Anterior cingulate cortex (tissue), 58 donors: ENCODE measurements at regions not wholly inside any gene's neighbourhood (a gene's known extent, or its start where the extent isn't known, plus 50 kb on each side); places are given as distances from the start of the nearest gene placed in this dataset.

Source experiments
- DNase-seq, 58 donors: peaks; one replicate each; lab custom pipeline; 2025; lab: John Stamatoyannopoulos, UW

DNA sequence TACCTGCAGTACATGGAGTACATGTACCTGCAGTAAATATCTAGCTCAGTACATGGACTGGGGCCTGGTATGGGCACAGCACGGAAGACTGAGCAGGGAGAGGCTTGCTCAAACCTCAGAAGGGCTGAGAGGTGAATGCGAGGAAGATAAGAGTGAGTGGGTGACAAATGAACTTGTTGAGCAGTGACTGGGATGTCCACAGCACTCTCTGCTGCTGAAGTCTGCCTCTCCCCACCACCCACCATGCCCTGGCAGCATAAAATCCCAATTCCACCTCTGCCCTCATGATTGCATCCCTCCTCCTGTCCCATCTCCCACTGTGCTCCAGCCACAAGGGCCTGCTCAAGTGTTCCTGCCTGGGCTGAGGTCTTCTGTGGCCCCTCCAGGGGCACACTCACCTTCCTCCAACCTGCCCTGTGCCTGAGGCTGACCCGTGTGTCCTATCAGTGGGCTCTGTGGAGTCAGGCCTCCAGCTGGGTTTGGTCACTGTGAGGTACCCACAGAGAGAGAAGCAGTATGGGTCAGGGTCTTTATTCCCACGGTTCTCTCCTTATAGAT is 114.2 kb downstream of the FOXD2 start:
- no peak for DNase-seq

DNA sequence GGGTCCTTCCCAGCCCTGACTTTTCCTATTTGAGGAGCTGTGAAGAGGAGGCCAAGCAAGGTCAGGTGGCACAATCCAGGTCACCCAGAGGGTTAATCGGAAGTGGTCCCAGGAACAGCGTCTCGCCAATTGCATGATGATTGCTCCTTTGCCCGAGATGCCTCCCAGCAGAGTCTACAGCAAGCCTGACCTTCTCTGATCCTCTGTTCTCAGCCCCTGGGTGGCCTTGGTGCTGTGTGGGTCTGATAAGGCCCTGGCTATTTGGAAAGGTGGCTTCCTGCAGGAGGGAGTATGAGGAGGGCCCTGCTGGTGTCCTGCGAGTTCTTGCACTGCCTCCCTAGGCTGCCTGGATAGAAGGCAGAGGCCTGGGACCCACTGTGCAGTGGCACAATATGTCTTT is 116.2 kb downstream of the FOXD2 start:
- no peak for DNase-seq

DNA sequence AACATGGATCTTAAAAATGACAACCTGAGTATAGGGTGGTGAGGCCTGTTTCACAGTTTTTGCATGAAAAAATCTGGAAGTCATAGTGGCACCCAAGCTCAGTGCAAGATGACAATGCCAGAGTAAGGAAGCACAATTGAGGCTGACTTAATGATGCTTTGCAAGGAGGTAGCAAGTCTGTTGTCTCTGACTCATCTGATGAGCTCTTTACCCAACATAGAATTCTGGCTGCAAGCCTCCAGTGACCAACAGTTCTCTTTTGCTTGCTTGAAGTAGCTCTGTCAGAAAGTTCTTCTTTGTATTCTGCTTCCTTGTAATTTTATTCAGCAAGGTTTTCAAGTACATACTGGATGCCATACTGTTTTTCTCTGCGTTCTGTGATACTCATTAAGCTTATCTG is 117.1 kb downstream of the FOXD2 start:
- no peak for DNase-seq

DNA sequence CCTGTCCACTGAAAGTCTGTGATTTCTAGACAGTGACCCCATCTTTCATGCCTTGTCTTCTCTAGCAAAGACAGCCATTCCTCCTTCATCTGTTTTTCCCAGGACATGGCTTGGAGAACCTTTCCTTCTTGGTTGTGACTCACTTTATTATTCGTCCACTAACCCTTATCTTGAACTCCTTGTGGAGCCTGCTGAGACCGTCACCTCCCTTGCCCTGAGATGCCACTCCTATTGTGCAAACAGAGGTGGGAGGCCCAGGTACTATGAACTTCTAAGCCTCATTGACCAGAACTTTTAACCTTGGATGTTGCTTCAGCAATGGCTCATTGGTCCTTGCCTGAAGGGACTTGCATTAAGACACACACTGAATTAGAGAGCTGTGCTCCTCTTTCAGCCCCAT is 117.5 kb downstream of the FOXD2 start:
- DNase-seq: no peak

DNA sequence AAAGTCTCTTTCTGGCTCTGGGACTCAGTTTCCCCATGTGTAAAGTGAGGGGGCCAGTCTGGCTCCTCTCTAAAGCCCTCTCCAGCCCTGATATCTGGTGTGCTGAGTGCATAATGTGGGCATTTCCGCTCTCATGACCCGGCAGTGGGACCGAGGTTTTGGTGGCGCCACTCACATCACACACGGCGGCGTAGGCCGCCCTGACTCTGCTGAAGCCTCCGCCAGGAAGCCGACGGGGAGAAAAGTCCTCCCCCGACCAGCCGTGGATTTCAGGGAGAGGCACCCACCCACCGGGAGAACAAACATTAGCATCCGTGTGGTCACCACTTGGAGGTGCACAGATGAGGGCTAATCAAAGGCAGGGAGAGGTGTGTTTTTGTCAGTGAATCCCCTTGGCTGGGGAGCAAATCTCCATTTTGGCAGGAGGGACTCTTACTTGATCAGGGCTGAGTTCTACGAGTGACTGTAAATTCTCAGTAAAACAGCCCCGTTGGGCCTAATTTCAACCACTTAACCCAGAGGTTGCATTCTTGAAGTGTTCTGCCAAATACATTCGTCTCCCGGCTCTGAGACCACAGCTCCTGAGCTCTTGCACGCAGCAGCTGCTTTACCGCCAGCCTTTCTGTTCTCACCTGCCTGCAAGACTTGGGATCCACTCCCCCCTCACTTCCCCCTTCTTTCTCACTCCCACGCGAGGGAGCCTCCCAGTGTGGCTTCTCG is 118.2 kb downstream of the FOXD2 start:
- no peak for DNase-seq

DNA sequence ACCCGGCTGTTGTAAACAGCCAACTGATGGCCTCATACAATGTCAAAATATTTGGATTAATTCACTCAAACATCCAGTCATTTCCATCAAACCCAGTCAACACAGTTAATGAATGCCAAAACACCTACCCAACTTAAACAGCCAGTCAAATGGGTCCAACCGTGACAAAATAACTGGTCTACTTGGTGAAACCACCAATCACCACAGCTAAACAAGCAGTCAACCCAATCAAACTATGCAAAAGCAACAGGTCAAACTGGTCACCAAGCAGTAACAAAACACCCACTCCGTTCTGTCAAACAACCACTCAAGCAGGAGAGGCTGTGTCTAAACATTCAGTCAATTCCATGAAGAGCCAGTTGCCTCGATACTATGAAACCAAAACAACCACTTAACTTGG is 119.2 kb downstream of the FOXD2 start:
- no peak for DNase-seq

DNA sequence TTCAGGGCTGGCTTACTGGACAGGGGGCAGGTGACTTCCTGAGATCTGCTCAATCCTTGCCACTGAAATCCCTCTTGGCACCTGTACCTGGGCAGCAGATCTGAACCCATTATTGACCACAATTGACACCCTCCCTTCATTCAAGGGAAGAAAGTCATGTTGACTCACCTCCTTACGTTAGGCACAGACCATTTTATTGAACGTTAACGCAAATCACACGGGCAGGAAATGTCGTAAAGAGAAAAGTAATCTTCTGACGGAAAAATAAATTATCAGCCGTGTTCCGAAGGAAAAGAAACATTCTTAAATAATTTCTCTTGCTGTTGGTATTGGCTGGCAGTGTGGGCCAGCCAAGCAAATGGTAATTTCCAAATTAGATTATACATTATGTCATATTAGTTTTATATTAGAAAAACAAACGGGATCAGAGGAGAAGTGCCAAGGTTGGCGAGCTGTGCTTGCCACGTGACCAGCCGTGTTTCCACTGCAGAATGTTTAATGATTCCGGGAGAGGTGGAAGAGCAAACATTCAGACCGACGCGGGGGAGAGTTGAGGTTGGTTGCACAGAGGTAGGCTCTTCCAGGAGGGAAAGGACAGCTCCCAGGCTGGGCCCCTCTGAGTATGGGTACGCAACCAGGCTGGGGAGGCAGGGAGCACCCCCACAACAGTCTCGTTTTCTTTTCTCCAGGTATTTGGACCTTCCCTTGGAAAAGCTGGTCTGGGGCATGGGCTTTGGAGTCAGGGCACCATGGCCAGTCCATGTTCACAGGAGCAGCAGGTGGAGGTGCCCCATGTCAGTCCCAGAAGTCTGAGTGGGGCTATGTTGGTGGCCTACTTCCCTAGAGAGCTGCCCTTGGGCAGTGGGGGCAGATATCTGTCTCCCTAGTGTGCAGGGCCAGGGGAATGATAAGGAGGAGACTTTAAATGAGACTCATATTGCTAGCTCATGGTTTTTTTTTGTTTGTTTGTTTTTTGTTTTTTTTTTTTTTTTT is 121.1 kb downstream of the FOXD2 start:
- no peak for DNase-seq

DNA sequence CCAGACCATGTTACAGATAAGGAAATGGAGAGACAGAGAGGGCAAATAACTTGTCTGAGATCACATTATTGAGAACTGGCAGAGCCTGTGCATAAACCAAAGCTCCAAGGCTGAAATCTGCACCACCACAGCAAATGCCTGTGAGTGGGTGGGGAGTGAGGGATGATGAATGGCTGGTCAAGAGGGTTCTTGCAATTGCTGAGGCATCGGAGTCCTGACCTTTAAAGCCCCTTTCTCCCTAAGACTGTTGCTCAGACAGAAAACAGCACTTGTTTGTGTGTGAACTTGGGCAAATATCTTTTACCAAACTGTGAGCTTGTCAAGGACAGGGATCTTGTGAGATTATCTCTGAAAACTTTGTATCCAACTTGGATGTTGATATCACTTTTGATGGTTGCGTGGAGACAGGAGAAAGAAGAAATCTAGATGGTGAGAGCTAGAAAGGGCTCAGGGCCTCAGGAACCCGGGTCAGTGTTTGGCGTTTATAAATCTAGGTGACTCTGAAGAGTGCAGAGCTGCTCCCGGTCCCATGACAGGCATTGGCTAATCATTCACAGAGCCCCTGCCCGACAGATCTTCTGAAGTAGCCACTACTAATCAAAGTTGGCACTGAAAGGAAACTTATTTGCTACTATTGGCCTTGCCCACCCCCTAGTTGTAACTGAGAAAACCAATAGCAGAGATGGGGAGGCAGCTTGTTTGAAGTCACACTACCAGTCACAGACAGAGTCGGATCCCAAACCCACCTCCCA is 122.3 kb downstream of the FOXD2 start:
- DNase-seq: no peak

DNA sequence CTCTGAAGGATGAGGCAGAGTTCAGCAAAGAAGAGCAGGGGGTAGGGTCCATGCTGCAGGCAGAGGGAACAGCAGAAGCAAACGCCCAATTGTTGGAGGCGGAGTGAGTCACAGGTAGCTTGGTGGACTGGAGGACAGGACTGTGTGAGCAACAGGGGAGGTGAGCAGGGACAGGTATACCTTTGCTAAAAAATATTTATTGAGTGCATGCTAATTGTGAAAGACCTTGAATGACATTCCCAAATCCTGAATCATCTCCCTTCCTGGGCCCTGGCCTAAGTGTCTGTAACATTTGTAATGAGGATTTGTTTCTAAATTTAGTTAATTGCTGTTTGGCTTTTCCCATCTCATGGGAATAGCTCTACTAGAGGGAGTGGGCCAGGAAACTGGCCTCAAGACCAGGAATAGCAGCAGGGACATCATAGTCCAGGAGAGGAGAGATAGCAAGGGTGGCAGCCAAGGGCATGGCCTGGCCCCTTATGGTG is 123.7 kb downstream of the FOXD2 start:
- DNase-seq: no peak

DNA sequence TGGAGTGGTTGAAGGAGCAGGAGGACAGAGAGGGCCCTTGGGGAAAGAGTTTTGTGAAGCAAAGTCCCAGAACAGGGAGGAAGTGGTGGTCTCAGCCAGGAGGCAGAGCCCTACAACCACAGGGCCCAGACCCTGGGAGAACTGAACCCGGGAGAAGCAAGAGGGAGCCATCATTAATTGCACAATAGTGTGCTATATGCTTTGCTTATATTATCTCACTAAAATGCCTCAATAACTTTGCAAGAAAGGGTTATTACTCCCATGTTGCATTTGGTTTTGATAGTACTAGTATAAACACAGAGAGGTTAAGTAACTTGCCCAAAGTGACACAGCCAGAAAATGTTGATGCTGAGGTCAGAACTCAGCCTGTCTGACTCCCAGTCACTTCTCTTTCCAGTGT is 124.3 kb downstream of the FOXD2 start:
- no peak for DNase-seq

DNA sequence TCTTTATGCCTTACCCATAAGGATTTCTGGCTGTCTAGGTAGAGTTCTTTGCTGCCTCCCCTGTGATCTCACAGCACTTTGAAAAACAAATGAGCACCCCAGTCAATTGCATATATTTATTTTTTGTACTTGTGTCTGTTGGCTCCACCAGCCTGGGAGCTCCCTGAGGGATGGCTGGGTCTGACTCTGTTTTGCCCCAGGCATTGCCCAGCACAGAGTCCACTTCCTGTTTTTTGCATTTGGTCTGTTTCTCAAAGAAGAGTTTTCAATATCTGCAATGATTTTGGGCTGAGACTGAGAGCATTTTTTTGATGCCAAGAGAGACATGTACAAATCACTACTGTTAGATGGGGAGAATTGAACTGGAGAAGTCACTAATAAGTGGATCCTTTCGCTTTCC is 125.0 kb downstream of the FOXD2 start:
- no peak for DNase-seq

DNA sequence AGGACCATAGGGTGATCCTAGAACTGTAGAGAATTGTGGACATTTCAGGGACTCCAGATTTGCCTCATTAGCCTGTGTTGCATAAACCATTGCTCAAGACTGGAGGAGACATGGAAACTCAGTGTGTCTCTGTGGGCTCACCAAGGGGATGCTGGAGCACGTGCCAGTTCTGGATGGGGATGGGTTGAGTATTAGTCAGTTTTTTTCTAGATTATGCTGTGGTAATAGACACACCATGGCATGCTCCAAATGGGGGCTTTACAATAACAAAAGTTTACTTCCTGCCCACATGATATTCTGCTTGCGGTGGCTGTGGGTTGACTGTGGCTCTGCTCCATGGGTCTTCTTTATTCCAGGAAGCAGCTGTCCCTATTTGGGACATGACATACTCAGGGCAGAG is 125.4 kb downstream of the FOXD2 start:
- DNase-seq: no peak

DNA sequence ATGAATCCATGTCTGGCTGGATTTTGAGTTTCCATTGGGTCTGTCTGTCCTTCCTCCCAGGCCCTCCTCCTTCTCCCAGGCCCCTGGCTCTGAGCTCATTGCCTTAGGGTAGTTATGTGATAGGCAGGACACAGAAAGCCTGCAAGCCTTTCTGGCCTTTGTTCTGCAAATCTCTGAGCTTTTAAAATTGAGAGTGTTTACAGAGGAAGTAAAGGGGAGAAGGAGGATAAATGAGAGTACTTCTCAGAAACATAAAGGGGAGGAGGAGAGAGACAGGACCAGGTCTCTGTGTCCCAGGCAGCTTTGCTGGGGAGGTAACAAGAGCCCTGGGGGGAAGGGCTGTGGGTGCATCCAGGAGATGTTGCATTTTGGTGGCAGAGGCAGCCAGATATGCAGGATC is 126.7 kb downstream of the FOXD2 start:
- no peak for DNase-seq

DNA sequence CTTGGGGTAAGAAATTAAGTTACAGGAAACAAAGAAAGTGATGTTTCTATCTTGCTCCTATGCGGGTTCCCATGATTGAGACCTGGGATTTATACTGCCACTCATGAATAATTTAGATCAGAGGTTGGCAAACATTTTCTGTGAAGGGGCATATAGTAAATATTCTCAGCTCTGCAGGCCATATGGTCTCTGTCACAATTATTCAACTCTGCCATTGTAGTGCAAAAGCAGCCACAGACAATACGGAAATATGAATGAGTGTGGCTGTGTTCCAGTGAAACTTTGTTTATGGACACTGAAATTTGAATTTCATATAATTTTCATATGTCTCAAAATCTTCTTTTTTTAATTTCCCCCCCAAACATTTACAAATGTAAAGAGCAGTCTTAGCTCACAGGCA is 127.2 kb downstream of the FOXD2 start:
- no peak for DNase-seq

DNA sequence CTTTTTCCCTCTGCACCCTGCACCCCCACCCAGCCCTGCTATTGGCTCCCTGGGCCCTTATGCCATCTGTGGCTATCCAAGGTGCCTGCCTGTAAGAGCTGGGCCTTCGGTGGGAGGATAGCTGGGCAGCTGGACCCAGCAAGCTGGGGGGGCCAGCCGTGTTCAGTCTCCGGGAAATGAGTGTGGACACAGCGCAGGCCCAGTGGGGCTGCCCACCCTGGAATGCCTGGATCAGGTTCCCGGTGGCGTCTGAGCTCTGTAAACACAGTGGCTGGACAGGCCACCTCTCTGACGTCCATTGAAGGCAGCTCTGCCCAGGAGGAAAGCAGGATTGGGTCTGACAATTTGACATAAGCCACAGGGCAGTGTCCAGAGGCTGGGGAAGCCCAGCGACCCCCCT is 127.8 kb downstream of the FOXD2 start:
- no peak for DNase-seq

DNA sequence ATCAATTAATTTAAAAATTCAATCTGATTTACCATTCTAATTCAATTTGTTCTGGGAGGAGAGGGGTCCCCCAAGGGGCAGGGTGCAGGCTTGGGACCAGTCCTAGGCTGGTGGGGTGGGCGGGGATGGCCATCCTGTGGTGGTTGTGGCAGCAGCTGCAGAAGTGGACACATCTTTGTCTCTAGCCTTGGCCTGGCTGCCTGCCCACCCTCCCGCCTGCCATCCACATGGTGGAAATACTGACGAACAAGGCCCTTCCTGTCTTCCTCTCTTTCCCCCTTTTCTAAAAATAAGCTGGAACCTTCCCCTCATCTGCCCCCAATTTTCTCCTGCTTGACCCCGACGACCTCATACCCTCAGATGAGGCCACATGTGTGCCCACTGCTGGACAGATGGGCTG is 130.9 kb downstream of the FOXD2 start:
- peak in 40 of 58 donors; percentile 5 to 72 (median 30) for DNase-seq

DNA sequence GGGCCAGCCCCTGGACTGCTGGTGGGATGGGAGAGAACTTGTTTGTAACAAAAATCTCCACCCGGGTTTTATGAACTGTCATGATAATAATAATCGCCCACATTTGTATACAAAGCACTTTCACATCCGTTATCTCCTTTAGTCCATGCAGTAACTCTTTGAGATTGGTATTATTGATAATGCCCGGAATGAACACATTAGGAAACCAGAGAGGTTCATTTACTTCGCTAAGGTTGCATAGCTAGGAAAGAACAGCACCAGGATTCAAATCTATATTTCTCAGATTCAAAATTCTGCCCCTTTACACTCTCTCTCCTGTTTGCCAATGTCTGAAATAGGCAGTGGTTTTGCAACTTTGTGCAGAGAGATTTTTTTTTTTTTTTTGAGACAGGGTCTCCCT is 131.4 kb downstream of the FOXD2 start:
- DNase-seq: no peak

DNA sequence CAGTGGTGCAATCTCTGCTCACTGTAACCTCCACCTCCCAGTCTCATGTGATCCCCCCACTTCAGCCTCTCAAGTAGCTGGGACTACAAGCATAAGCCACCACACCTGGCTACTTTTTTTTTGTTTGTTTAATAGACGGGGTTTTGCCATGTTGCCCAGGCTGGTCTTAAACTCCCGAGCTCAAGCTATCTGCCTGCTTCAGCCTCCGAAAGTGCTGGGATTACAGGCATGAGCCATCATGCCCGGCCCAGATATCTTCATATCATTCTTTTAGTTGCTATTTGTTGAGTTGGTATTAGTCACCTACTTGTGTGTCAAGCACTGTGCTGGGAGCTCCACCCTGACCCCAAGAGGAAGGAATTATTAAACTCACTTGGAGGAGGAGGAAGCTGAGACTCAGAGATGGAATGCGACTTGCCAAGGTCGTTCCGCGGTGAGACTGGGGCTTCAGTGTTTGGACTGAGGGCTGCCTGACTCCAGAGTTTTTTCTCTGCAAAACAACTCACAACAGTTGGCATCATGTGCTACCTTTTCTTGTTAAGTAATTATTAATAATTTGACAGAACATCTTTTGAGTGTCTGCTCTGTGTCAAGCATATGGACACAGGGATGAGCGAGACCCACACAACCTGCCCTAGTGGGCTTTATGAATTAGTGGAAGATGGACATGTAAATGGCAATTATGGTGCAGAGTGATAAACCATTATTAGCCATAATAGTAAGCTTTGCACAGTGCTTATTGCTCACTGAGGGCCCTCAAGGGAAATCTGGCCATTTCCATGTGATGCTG is 132.0 kb downstream of the FOXD2 start:
- no peak for DNase-seq

DNA sequence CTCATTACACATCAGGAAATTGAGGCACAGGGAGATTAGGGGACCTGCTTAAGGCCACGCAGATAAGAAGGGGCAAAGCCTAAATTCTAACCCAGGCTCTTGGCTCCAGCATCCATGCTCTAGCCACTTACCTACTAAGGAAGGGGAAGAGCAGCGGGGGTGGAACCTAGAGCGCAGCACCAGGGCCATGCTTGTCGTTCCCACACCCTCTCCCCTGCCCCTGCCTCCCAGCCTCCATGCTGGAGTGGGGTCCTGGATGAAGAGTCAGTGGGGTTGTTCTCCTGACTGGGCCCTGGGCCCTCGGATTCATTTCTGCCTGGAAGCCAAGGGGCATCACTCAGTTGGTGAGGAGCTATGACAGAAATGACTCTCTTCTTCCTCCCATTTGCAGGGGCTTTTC is 133.3 kb downstream of the FOXD2 start:
- no peak for DNase-seq

DNA sequence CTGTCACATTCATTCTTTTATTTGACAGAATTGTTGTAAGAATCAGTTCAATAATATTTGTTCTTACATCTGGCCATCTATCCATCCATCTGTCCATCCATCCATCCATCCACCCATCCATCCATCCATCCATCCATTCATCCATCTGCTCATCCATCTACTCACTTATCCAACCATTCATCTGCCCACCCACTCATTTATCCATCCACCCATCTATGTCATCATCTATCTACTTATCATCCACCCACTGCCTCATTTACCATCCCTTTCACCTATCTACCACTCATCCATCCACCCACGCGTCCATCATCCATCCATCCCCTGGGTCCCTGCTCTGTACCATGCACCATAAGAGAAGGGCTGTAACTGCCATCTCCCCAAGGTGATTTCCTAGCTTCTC is 134.1 kb downstream of the FOXD2 start:
- no peak for DNase-seq
